ENCODE measurements at regions not wholly inside any gene's neighbourhood (a gene's known extent, or its start where the extent isn't known, plus 50 kb on each side); places are given as distances from the start of the nearest gene placed in this dataset.

DNA sequence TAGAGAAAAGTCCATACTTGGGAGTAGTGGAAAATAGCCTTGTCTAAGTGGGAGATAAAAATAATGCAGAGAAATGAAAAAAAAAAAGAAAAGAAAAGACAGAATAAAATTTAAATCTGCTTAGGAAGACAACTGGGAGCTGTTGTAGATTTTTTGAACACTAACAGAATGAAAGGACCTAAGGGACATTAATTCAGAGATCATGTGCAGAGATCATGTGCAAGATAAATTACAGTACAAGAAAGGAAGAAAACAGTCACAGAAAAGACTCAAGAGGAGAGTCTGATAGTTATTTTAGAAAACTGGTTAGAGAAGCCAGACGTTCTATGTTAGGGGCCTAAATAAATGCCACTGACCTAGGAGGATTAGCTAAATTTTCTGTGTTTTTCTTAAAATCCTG is 1226.8 kb upstream of the NUDT12 start:
- H3K4me3 Mint-ChIP-seq (ENCODE audit: unreplicated experiment) = no peak overlapping the region
- no peak overlapping the region for H3K27ac Mint-ChIP-seq (ENCODE audit: low read depth, unreplicated experiment)
- no peaks in the 10 kb centered on the region for H3K27me3 Mint-ChIP-seq (ENCODE audit: insufficient read depth, unreplicated experiment)
- H3K9me3 Mint-ChIP-seq (ENCODE audit: unreplicated experiment) = peaks cover 9% of the 10 kb centered on the region
- TF ChIP-seq, protein P1, sequence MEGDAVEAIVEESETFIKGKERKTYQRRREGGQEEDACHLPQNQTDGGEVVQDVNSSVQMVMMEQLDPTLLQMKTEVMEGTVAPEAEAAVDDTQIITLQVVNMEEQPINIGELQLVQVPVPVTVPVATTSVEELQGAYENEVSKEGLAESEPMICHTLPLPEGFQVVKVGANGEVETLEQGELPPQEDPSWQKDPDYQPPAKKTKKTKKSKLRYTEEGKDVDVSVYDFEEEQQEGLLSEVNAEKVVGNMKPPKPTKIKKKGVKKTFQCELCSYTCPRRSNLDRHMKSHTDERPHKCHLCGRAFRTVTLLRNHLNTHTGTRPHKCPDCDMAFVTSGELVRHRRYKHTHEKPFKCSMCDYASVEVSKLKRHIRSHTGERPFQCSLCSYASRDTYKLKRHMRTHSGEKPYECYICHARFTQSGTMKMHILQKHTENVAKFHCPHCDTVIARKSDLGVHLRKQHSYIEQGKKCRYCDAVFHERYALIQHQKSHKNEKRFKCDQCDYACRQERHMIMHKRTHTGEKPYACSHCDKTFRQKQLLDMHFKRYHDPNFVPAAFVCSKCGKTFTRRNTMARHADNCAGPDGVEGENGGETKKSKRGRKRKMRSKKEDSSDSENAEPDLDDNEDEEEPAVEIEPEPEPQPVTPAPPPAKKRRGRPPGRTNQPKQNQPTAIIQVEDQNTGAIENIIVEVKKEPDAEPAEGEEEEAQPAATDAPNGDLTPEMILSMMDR (IDR thresholded peaks at IDR 0.05; ENCODE audit: unreplicated experiment) = no peak
- no peaks in the 10 kb centered on the region for H3K4me1 Mint-ChIP-seq (ENCODE audit: insufficient read depth, unreplicated experiment)
- H3K36me3 Mint-ChIP-seq (ENCODE audit: insufficient read depth, unreplicated experiment) = no peaks in the 10 kb centered on the region
- POLR2A ChIA-PET = no interaction called here
- intact Hi-C loops (cut with micrococcal nuclease) = no loop called here
- DNase-seq (ENCODE audit: unreplicated experiment) = no peak
- CTCF ChIA-PET = interaction anchor here (1.2 kb wide), 1 partner anchor 46 kb away, joined by 4 read pairs; no protein-coding TSS in a partner anchor
- BruUV-seq (replicated peaks) = no TSS peak

DNA sequence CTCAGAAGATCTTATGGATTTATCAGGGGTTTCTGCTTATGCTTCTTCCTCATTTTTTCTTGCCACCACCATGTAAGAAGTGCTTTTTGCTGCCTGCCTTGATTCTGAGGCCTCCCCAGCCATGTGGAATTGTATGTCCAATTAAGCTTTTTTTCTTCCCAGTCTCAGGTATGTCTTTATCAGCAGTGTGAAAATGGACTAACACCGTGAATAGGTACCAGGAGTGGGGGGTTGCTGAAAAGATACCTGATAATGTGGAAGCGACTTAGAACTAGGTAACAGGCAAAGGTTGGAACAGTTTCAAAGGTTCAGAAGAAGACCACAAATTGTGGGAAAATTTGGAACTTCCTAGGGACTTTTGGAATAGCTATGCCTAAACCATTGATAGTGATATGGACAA is 1222.5 kb upstream of the NUDT12 start:
- no peaks in the 10 kb centered on the region for H3K27me3 Mint-ChIP-seq (ENCODE audit: insufficient read depth, unreplicated experiment)
- DNase-seq (ENCODE audit: unreplicated experiment) = no peak
- no peaks in the 10 kb centered on the region for H3K4me1 Mint-ChIP-seq (ENCODE audit: insufficient read depth, unreplicated experiment)
- ChIA-PET CTCF (interaction anchor here (0.7 kb wide), 1 partner anchor 11 kb away, joined by 3 read pairs; no protein-coding TSS in a partner anchor), POLR2A (no interaction called here)
- peaks cover 9% of the 10 kb centered on the region for H3K9me3 Mint-ChIP-seq (ENCODE audit: unreplicated experiment)
- H3K4me3 Mint-ChIP-seq (ENCODE audit: unreplicated experiment) = no peak overlapping the region
- H3K27ac Mint-ChIP-seq (ENCODE audit: low read depth, unreplicated experiment) = no peak overlapping the region
- TF ChIP-seq, protein P1 (IDR thresholded peaks at IDR 0.05; ENCODE audit: unreplicated experiment) = no peak
- no peaks in the 10 kb centered on the region for H3K36me3 Mint-ChIP-seq (ENCODE audit: insufficient read depth, unreplicated experiment)
- intact Hi-C loops (cut with micrococcal nuclease) = no loop called here
- no TSS peak for BruUV-seq (replicated peaks)

DNA sequence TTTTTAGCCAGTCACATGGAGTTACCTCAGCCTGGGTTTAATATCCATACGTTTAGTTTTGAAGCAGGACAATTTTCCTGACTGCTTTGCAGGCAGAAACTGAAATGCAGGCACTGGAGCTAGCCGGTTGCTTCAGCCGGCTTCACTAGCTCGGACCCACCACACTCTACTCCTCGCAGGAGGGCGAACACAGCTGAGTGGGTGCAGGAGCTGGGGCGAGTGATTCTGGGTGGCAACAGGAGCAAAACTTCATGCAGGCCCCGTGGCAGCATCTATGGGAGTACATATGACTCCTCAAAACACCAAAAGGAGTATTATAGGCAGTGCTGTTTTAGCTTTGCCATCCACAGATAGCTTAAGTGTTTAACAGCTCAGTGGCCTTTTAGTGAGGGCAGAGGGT is 1211.8 kb upstream of the NUDT12 start:
- no peak for DNase-seq (ENCODE audit: unreplicated experiment)
- Mint-ChIP-seq H3K4me1 (ENCODE audit: insufficient read depth, unreplicated experiment) (no peaks in the 10 kb centered on the region), H3K9me3 (ENCODE audit: unreplicated experiment) (no peaks in the 10 kb centered on the region), H3K36me3 (ENCODE audit: insufficient read depth, unreplicated experiment) (no peaks in the 10 kb centered on the region), H3K27me3 (ENCODE audit: insufficient read depth, unreplicated experiment) (no peaks in the 10 kb centered on the region), H3K4me3 (ENCODE audit: unreplicated experiment) (no peak overlapping the region), H3K27ac (ENCODE audit: low read depth, unreplicated experiment) (no peak overlapping the region)
- no TSS peak for BruUV-seq (replicated peaks)
- intact Hi-C loops (cut with micrococcal nuclease) = no loop called here
- TF ChIP-seq, protein P1 (IDR thresholded peaks at IDR 0.05; ENCODE audit: unreplicated experiment) = no peak
- CTCF ChIA-PET = interaction anchor here (0.7 to 1.2 kb wide), 3 partner anchors 10 to 1681 kb away, joined by 3 to 4 read pairs (median 3); no protein-coding TSS in a partner anchor
- POLR2A ChIA-PET = no interaction called here

DNA sequence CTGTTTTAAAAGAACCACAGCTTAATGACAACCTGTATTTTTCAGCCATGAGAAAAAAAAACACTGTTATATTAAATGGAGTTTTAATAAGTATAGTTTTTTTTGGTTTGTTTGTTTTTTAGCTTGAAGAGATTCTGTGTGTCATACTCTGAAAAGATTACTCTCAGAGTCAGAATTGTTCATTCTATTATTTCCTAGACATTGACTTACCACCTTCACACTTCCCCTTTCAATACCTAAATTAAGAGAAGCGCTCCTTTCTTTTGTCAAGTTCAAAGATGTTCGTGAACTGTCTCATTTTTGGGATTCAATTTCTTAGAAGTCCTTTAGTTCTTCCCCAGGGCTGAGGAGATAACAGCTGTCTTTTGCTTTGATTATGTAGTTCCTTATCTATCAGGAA is 1201.6 kb upstream of the NUDT12 start:
- Mint-ChIP-seq H3K4me3 (ENCODE audit: unreplicated experiment) (no peak overlapping the region), H3K27ac (ENCODE audit: low read depth, unreplicated experiment) (no peak overlapping the region), H3K4me1 (ENCODE audit: insufficient read depth, unreplicated experiment) (no peaks in the 10 kb centered on the region), H3K9me3 (ENCODE audit: unreplicated experiment) (no peaks in the 10 kb centered on the region), H3K36me3 (ENCODE audit: insufficient read depth, unreplicated experiment) (no peaks in the 10 kb centered on the region), H3K27me3 (ENCODE audit: insufficient read depth, unreplicated experiment) (no peaks in the 10 kb centered on the region)
- ChIA-PET POLR2A (interaction anchor here (1.2 kb wide), 1 partner anchor 12 kb away, joined by 3 read pairs; no protein-coding TSS in a partner anchor), CTCF (no interaction called here)
- TF ChIP-seq, protein P1 (IDR thresholded peaks at IDR 0.05; ENCODE audit: unreplicated experiment) = no peak
- no peak for DNase-seq (ENCODE audit: unreplicated experiment)
- no TSS peak for BruUV-seq (replicated peaks)
- intact Hi-C loops (cut with micrococcal nuclease) = no loop called here

All from MCF 10A (cell line).